Neural cell (in vitro differentiated cells): ENCODE measurements at regions not wholly inside any gene's neighbourhood (a gene's known extent, or its start where the extent isn't known, plus 50 kb on each side); places are given as distances from the start of the nearest gene placed in this dataset.

Experiments used
- H2AFZ ChIP-seq: fragments of 200-600, 300-800 bp; sonication (generic), shearing (Covaris generic); 2 replicates; pipeline ENCODE4 v1.6.0; 2014; ENCODE audit warnings: low read depth, mild to moderate bottlenecking, antibody characterized with exemption, low read length, moderate library complexity
- H3F3A ChIP-seq: fragments of 200-600 bp; shearing (Covaris generic); 2 replicates; pipeline ENCODE4 v1.6.1; 2016; ENCODE audit warnings: mild to moderate bottlenecking, moderate library complexity, mixed read lengths, antibody characterized with exemption, low read length; ENCODE audit not compliant: insufficient read depth, poor library complexity, severe bottlenecking
- H3K27ac ChIP-seq: fragments of 200-600, 300-800 bp; sonication (generic), shearing (Covaris generic); 2 replicates; pipeline ENCODE4 v1.5.1; 2014; ENCODE audit warnings: mild to moderate bottlenecking, low read length, moderate library complexity
- H3K27me3 ChIP-seq: fragments of 300-800, 200-600 bp; sonication (generic), shearing (Covaris generic); 2 replicates; pipeline ENCODE4 v1.6.0; 2014; ENCODE audit warnings: mild to moderate bottlenecking, low read depth, low read length, moderate library complexity; ENCODE audit not compliant: insufficient read depth
- H3K36me3 ChIP-seq: fragments of 300-800, 200-600 bp; sonication (generic), shearing (Covaris generic); 2 replicates; pipeline ENCODE4 v1.5.1; 2014; ENCODE audit warnings: mild to moderate bottlenecking, antibody characterized with exemption, low read length, moderate library complexity; ENCODE audit not compliant: insufficient read depth
- H3K4me2 ChIP-seq: fragments of 300-800, 200-600 bp; sonication (generic), shearing (Covaris generic); 2 replicates; pipeline ENCODE4 v1.6.0; 2014; ENCODE audit warnings: mild to moderate bottlenecking, low read length
- H3K4me3 ChIP-seq: fragments of 300-800, 200-600 bp; sonication (generic), shearing (Covaris generic); 2 replicates; pipeline ENCODE4 v1.5.1; 2014; ENCODE audit warnings: mild to moderate bottlenecking, low read length, moderate library complexity
- H3K79me2 ChIP-seq: fragments of 200-600 bp; shearing (Covaris generic); replicated peaks from 2 replicates; pipeline ENCODE4 v1.6.0; 2014; ENCODE audit warnings: mild to moderate bottlenecking, low read length, moderate library complexity; ENCODE audit not compliant: insufficient read depth
- H3K9ac ChIP-seq: fragments of 300-800, 200-600 bp; sonication (generic), shearing (Covaris generic); 2 replicates; pipeline ENCODE4 v1.6.1; 2016; ENCODE audit warnings: mild to moderate bottlenecking, low read length, mixed read lengths
- H3K9me2 ChIP-seq: fragments of 200-600 bp; shearing (Covaris generic); 2 replicates; pipeline ENCODE4 v1.6.1; 2016; ENCODE audit warnings: mild to moderate bottlenecking, low read length, mixed read lengths; ENCODE audit not compliant: insufficient read depth
- H3K9me3 ChIP-seq: fragments of 200-600, 300-800 bp; sonication (generic), shearing (Covaris generic); 2 replicates; pipeline ENCODE4 v1.6.1; 2016; ENCODE audit warnings: mild to moderate bottlenecking, mixed run types, low read length, moderate library complexity, mixed read lengths
- H4K20me1 ChIP-seq: fragments of 200-600 bp; shearing (Covaris generic); 2 replicates; pipeline ENCODE4 v1.6.1; 2016; ENCODE audit warnings: mild to moderate bottlenecking, mixed run types; ENCODE audit not compliant: insufficient read depth
- CTCF ChIP-seq: fragments of 450-650 bp; IDR thresholded peaks from 2 replicates; pipeline ENCODE4 v1.5.1; 2014; ENCODE audit warnings: antibody characterized with exemption, mild to moderate bottlenecking, moderate library complexity; ENCODE audit not compliant: poor library complexity, severe bottlenecking
- EP300 ChIP-seq: fragments of 450-650 bp; conservative IDR thresholded peaks from 2 replicates; pipeline ENCODE4 v1.6.1; 2014; ENCODE audit warnings: antibody characterized with exemption, mild to moderate bottlenecking, moderate library complexity; ENCODE audit not compliant: poor library complexity, severe bottlenecking
- EZH2 ChIP-seq: fragments of 200-600, 300-800 bp; shearing (Covaris generic), sonication (generic); IDR thresholded peaks from 2 replicates; pipeline ENCODE4 v1.6.1; 2014; ENCODE audit warnings: antibody characterized with exemption, low read length, borderline replicate concordance, mild to moderate bottlenecking; ENCODE audit not compliant: insufficient read depth, poor library complexity, severe bottlenecking
- MXI1 ChIP-seq: fragments of 450-650 bp; conservative IDR thresholded peaks from 2 replicates; pipeline ENCODE4 v1.6.1; 2014; ENCODE audit warnings: antibody characterized with exemption, mild to moderate bottlenecking; ENCODE audit not compliant: poor library complexity, severe bottlenecking
- POLR2AphosphoS5 ChIP-seq: IDR thresholded peaks from 2 replicates; pipeline ENCODE4 v1.6.1; 2012
- RAD21 ChIP-seq: fragments of 450-650 bp; conservative IDR thresholded peaks from 2 replicates; pipeline ENCODE4 v1.6.1; 2014; ENCODE audit warnings: antibody characterized with exemption, mild to moderate bottlenecking, moderate library complexity
- REST ChIP-seq: IDR thresholded peaks from 2 replicates; pipeline ENCODE4 v1.6.1; 2012; ENCODE audit warnings: borderline replicate concordance
- SMC3 ChIP-seq: fragments of 450-650 bp; conservative IDR thresholded peaks from 2 replicates; pipeline ENCODE4 v1.6.1; 2014; ENCODE audit warnings: antibody characterized with exemption, mild to moderate bottlenecking, moderate library complexity; ENCODE audit not compliant: poor library complexity
- TAF1 ChIP-seq: IDR thresholded peaks from 2 replicates; pipeline ENCODE4 v1.6.1; 2012; ENCODE audit warnings: low read depth

GRCh38 chr6:21967056-21967974 is 329.5 kb downstream of the PRL start:
- Histone ChIP-seq H3K27ac (no peak overlapping the region), H3K9me2 (no peaks in the 10 kb centered on the region), H3K36me3 (no peaks in the 10 kb centered on the region), H3F3A (no peaks in the 10 kb centered on the region), H3K4me2 (no peak overlapping the region), H3K4me3 (no peak overlapping the region), H3K9me3 (no peaks in the 10 kb centered on the region), H3K27me3 (no peaks in the 10 kb centered on the region), H4K20me1 (no peaks in the 10 kb centered on the region), H3K9ac (no peak overlapping the region), H3K79me2 (peaks cover 6% of the 10 kb centered on the region), H2AFZ (no peak overlapping the region)
- TF ChIP-seq POLR2AphosphoS5, result no peak
- TF ChIP-seq SMC3, result no peak
- no peak for TF ChIP-seq RAD21
- no peak for TF ChIP-seq TAF1
- no peak for TF ChIP-seq REST
- no peak for TF ChIP-seq MXI1
- no peak for TF ChIP-seq EP300
- no peak for TF ChIP-seq CTCF
- no peak for TF ChIP-seq EZH2

- H3F3A ChIP-seq, result no peaks in the 10 kb centered on the region
- H3K9me3 ChIP-seq, result no peaks in the 10 kb centered on the region
- no peaks in the 10 kb centered on the region for H3K9me2 ChIP-seq
Measured at GRCh38 chr6:21968411-21968810, 328.4 kb downstream of the PRL start.

More at GRCh38 chr6:21968411-21968810, 328.4 kb downstream of the PRL start:
- no peak for TF ChIP-seq RAD21
- TF ChIP-seq EP300, result no peak
- Histone ChIP-seq H2AFZ (no peak overlapping the region), H4K20me1 (no peaks in the 10 kb centered on the region), H3K36me3 (no peaks in the 10 kb centered on the region), H3K9ac (no peak overlapping the region), H3K27ac (no peak overlapping the region), H3K4me3 (no peak overlapping the region), H3K4me2 (no peak overlapping the region), H3K79me2 (peaks cover 6% of the 10 kb centered on the region), H3K27me3 (no peaks in the 10 kb centered on the region)
